HUES64 (cell line): ENCODE measurements at regions not wholly inside any gene's neighbourhood (a gene's known extent, or its start where the extent isn't known, plus 50 kb on each side); places are given as distances from the start of the nearest gene placed in this dataset.

Source experiments
- H3K27ac ChIP-seq: 2 replicates; pipeline ENCODE4 v1.7.0; 2013; ENCODE audit warnings: low read depth, low read length, inconsistent platforms
- H3K27me3 ChIP-seq: 2 replicates; pipeline ENCODE4 v1.6.1; 2013; ENCODE audit warnings: mild to moderate bottlenecking, low read length; ENCODE audit not compliant: insufficient read depth
- H3K36me3 ChIP-seq: 2 replicates; pipeline ENCODE4 v1.6.1; 2013; ENCODE audit warnings: mild to moderate bottlenecking, low read length; ENCODE audit not compliant: insufficient read depth
- H3K4me1 ChIP-seq: 2 replicates; pipeline ENCODE4 v1.6.1; 2013; ENCODE audit warnings: mild to moderate bottlenecking, low read length, moderate library complexity; ENCODE audit not compliant: insufficient read depth
- H3K4me3 ChIP-seq: 2 replicates; pipeline ENCODE4 v1.5.1; 2013; ENCODE audit warnings: mild to moderate bottlenecking, low read length, moderate library complexity
- H3K9ac ChIP-seq: 2 replicates; pipeline ENCODE4 v1.6.1; 2013; ENCODE audit warnings: mild to moderate bottlenecking, low read depth, low read length
- H3K9me3 ChIP-seq: 2 replicates; pipeline ENCODE4 v1.6.1; 2013; ENCODE audit warnings: low read depth, low read length; ENCODE audit not compliant: insufficient read depth
- WGBS: fragments of 150-250, 120-280 bp; methylation state at CpG from one replicate; pipeline ENCODE4 v1.1.7; 2013; ENCODE audit warnings: missing lambda C conversion rate; 5-methylcytosine and 5-hydroxymethylcytosine counted together

DNA sequence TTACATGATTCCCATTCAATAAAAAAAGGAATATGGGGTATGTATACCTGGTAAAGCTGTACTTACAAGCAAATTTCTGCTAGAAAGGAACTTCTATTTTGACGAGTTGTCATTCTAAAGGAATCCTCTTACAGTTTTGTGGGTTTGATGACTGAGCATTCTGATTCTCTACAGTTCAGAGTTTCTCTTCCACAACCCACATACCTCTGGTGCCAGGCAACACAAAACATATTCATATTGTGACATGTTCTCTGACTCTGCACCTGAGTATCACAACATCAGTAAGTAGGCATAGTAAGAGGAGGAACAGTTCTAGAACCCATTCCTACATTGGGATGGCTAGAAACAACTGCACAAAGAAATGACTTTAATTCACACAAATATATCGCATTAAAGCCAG is 636.6 kb downstream of the MED13L start:
- H3K9ac ChIP-seq = no peak overlapping the region
- 92% methylated on average over 2 of the region's 2 CpGs for WGBS
- 0 out of 2 replicates have a peak, but pooled peaks cover 12% of the 10 kb centered on the region for H3K4me1 ChIP-seq
- no peak overlapping the region for H3K4me3 ChIP-seq
- H3K27ac ChIP-seq = no peak overlapping the region
- H3K9me3 ChIP-seq = no peaks in the 10 kb centered on the region
- no peaks in the 10 kb centered on the region for H3K36me3 ChIP-seq
- H3K27me3 ChIP-seq = no peaks in the 10 kb centered on the region

DNA sequence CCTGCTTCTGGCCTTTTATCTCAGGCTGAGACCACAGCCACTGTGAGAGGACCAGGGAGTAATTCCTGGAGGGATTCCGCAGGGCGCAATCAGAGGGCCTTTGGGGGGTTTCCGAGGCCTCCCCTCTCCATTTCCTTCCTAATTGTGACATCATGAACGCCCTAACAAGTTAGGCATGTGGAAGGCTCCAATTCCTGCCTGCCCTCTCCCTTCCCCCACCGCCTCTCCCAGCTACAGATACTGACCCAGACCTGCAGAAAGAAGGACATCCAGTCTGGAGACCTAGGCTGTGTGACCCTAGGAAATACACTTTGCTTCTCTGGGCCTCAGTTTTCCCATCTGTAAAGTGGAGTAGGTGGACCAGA is 637.9 kb downstream of the MED13L start:
- Histone ChIP-seq H3K27ac (no peak overlapping the region), H3K27me3 (no peaks in the 10 kb centered on the region), H3K36me3 (no peaks in the 10 kb centered on the region), H3K9me3 (no peaks in the 10 kb centered on the region), H3K4me3 (no peak overlapping the region), H3K9ac (no peak overlapping the region), H3K4me1 (0 out of 2 replicates have a peak, but pooled peaks cover 12% of the 10 kb centered on the region)
- WGBS = 86% methylated on average over 5 of the region's 5 CpGs

DNA sequence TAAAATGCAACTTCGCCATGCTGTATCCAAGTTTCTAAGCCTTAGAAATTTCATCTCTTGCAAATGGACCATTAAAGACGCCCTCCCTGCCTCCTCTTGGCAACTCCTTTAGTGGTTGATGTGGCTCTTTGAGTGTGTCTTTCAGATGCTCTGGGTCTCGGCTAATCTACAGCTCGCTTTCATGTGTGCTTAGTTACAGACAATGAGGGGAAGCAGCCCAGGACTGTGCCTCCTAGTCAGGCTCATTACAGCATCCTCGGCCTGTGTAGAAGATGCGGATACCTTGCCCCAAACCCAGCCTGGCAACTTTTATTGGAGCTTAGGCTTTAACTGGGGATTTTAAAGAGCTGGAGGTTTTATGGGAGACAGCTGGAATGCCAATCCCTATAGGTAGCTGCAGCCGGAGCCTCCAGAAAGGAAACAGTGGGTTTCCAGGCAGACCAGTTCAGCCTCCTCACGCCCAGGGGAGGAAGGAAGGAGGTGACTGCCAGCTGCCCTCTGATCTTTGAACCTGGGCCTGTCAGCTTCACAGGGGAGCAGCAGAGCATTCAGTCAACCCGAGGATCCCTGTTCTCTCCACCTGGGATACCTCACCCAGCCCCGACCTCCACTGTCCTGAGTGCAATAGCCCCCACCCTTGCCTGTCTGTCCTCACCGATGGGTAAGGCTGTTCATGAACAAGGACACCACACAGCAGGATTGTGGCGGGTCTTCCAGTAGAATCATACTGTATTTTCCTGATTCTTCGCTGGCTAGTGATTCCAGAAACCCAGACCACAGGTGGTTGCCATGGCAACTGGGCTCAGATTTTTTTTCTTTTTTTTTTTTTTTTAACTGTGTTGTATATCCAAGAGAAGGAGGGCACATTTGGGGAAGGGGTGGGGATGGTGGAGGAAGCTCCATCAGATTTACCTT is 638.5 kb downstream of the MED13L start:
- Histone ChIP-seq H3K9ac (no peak overlapping the region), H3K27ac (no peak overlapping the region), H3K4me1 (0 out of 2 replicates have a peak, but pooled peaks cover 12% of the 10 kb centered on the region), H3K27me3 (no peaks in the 10 kb centered on the region), H3K4me3 (no peak overlapping the region), H3K9me3 (no peaks in the 10 kb centered on the region), H3K36me3 (no peaks in the 10 kb centered on the region)
- whole genome bisulfite sequencing = 80% methylated on average over 13 of the region's 13 CpGs

DNA sequence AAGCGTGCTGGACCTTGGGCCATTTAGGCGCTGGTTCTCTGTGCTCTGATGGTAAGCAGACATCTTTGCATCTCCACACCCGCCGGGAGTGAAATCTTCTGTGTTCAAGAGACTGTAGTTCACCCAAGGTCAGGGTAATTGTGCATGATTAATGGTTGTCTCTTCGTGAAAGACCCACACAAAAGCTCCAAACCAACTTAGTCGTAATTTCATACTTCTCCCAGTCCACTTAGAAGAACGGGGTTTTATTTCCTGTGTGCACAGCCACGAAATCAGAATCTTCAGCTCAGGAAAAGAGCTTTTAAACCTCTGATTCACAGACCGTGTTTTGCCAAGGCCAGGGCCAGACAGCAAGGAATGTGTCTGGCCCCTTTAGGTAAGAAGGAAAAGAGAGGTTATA is 640.9 kb downstream of the MED13L start:
- Histone ChIP-seq H3K36me3 (no peaks in the 10 kb centered on the region), H3K27me3 (no peaks in the 10 kb centered on the region), H3K27ac (no peak overlapping the region), H3K9ac (no peak overlapping the region), H3K9me3 (no peaks in the 10 kb centered on the region), H3K4me3 (no peak overlapping the region), H3K4me1 (0 out of 2 replicates have a peak, but pooled peaks cover 12% of the 10 kb centered on the region)
- 91% methylated on average over 9 of the region's 9 CpGs for WGBS

DNA sequence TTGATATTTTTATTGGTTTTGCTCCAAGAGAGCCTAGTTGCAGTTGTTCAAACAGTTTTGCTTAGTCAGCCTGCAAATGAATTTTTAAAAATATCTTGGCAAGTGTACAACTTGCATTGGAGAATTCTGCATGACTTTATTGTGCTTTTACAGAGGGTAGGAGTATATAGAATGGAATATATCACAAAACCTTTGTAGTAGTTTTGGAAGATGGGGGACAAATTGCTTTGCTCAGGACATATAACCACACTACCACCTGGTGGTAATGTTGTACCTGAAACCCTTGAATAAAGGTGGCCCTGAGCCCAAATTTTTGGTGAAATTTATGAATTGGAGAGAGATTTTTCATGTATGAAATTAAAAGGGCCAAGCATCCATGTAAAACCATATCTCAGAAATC is 645.2 kb downstream of the MED13L start:
- no peak overlapping the region for H3K27ac ChIP-seq
- no peak overlapping the region for H3K9ac ChIP-seq
- no peaks in the 10 kb centered on the region for H3K36me3 ChIP-seq
- no peaks in the 10 kb centered on the region for H3K9me3 ChIP-seq
- no peak overlapping the region for H3K4me3 ChIP-seq
- H3K27me3 ChIP-seq = no peaks in the 10 kb centered on the region
- no peaks in the 10 kb centered on the region for H3K4me1 ChIP-seq

DNA sequence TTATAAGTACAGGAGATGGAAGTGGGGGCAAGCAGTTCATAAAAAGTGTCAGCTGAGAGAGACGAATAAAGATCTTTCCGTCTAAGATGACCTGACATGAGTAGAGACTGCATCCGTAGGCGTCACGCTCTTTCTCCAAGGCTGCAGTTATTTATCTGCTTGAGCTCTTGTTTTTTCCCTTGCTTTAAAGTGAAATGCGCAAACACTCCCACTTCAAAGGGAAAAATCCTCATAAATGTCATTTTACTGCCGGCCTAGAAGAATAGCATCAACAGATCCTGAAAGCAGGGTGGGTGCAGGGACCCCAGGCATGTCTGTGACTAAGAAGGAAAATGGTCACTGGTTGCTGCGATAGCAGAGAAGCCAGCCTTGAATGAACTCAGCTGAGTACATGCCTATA is 647.4 kb downstream of the MED13L start:
- WGBS = 74% methylated on average over 8 of the region's 8 CpGs
- Histone ChIP-seq H3K36me3 (no peaks in the 10 kb centered on the region), H3K27me3 (no peaks in the 10 kb centered on the region), H3K9me3 (no peaks in the 10 kb centered on the region), H3K4me1 (no peaks in the 10 kb centered on the region), H3K4me3 (no peak overlapping the region), H3K9ac (no peak overlapping the region), H3K27ac (no peak overlapping the region)

DNA sequence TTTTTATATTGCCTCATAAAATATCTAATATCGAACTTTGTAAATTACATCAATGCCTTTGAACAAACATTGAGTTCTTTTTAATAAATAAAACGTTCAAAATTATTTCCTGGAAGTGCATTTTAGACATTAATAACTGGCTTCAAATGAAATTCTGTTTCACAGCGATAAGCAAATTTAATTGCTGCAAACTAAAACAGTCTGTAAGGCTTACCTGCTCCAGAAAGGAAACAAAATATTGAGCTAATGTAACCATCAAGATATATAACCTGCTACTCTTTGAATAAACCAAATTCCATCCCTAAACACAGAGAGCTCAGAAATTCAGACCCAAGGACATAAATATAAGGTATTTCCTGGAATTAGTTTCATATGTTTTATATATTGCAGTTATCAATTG is 651.3 kb downstream of the MED13L start:
- Histone ChIP-seq H3K9ac (no peak overlapping the region), H3K27ac (no peak overlapping the region), H3K9me3 (no peaks in the 10 kb centered on the region), H3K4me3 (no peak overlapping the region), H3K36me3 (no peaks in the 10 kb centered on the region), H3K4me1 (peaks cover 5% of the 10 kb centered on the region), H3K27me3 (no peaks in the 10 kb centered on the region)
- 91% methylated on average over 3 of the region's 3 CpGs for WGBS

DNA sequence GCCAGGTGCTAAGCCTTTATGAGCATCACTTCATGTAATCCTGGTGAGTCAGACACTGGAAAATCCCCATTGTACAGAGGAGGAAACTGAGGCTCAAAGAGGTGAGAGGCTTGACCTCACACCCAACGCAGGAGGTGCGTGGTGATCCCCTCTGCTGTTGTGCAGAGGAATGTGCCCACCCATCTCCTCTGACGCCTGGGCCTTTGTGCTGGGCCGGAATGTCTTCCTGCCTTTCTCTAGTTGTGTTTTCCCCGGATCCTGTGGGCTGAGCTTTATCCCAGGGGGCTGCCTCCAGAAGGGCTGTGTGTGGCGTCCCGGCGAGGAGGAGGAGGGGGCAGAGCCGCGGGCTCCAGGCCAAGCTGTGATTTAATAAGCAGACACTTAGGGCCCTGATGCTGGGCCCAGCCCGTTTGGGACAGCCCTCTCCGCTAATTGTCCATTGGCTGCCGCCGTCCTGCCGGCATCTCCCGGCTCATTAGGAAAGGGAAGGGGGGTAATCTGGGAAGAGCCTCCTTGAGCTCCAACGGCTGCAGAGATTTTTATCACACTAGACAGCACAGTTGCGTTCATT is 653.6 kb downstream of the MED13L start:
- H3K4me3 ChIP-seq = no peak overlapping the region
- H3K9ac ChIP-seq = no peak overlapping the region
- WGBS = 44% methylated on average over 18 of the region's 18 CpGs
- H3K36me3 ChIP-seq = no peaks in the 10 kb centered on the region
- peaks cover 5% of the 10 kb centered on the region for H3K4me1 ChIP-seq
- peak overlapping the region; percentile 36; the same call in 1 of the 2 replicates for H3K27ac ChIP-seq
- no peaks in the 10 kb centered on the region for H3K9me3 ChIP-seq
- no peaks in the 10 kb centered on the region for H3K27me3 ChIP-seq

DNA sequence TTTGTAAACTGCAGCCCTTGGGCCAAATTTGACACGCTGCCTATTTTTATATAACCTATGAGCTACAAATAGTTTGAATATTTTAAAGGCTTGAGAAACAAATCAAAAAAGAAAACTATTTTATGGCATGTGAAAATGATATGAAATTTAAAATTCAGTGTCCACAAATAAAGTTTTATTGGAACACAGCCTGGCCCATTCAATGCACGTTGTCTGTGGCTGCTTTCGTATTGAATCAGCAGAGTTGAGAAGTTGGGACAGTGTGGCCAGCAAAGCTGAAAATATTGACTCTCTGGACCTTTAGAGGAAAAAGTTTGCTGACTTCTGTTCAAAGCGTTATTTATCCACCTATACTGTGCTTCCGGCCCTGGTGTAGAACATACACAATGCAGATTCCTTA is 654.2 kb downstream of the MED13L start:
- Histone ChIP-seq H3K4me3 (no peak overlapping the region), H3K27ac (peak overlapping the region; percentile 36; the same call in 1 of the 2 replicates), H3K9ac (no peak overlapping the region), H3K27me3 (no peaks in the 10 kb centered on the region), H3K4me1 (peaks cover 5% of the 10 kb centered on the region), H3K36me3 (no peaks in the 10 kb centered on the region), H3K9me3 (no peaks in the 10 kb centered on the region)
- 90% methylated on average over 5 of the region's 5 CpGs for whole genome bisulfite sequencing

DNA sequence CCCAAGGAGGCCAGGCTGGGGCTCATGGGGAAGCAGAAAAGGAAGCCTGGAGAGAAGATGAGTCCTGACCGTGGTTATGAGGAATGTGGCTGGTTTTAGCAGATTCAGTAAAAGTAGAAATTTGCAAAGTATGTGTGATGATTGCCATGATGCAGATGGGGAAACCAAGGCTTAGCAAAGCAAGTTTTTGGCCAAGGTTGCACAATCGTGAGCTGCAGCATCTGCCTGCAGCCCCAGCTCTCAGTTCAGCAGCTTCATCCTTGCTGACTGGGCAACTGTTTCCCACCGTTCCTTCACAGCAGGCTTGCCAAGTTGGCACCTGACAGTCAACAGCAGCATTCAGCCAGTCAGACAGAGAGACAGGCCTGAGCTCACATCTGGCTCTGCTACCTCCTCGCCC is 656.7 kb downstream of the MED13L start:
- H3K4me1 ChIP-seq = peaks cover 5% of the 10 kb centered on the region
- H3K9ac ChIP-seq = no peak overlapping the region
- H3K36me3 ChIP-seq = no peaks in the 10 kb centered on the region
- no peaks in the 10 kb centered on the region for H3K9me3 ChIP-seq
- WGBS = 86% methylated on average over 4 of the region's 4 CpGs
- H3K27me3 ChIP-seq = no peaks in the 10 kb centered on the region
- H3K27ac ChIP-seq = no peak overlapping the region
- no peak overlapping the region for H3K4me3 ChIP-seq

DNA sequence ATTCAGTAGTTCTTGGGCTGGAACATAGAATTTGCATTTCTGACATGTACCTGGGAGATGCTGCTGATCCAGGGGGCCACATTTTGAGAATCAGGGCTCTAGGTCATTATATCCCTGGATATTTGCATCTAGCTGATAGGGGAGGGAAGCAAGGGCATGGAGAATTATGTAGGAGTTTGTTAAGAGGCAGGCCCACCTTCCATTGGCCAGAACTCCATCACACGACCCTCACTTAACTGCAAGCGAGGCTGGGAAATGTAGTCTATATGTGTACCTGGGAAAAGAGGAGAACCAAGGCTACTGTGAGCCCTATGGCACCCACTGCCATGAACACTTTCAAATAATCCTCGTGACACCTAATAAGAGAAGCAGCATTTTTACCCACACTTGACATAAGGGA is 657.6 kb downstream of the MED13L start:
- H3K9ac ChIP-seq = no peak overlapping the region
- peaks cover 5% of the 10 kb centered on the region for H3K4me1 ChIP-seq
- H3K9me3 ChIP-seq = no peaks in the 10 kb centered on the region
- 87% methylated on average over 1 of the region's 3 CpGs for WGBS
- H3K27ac ChIP-seq = no peak overlapping the region
- H3K36me3 ChIP-seq = no peaks in the 10 kb centered on the region
- no peak overlapping the region for H3K4me3 ChIP-seq
- no peaks in the 10 kb centered on the region for H3K27me3 ChIP-seq
